ENCODE measurements at regions not wholly inside any gene's neighbourhood (a gene's known extent, or its start where the extent isn't known, plus 50 kb on each side); places are given as distances from the start of the nearest gene placed in this dataset.

GRCh38 chr6:91717094-91717493 is 1130.2 kb upstream of the MAP3K7 start:
- no peak overlapping the region for H2AFZ ChIP-seq (ENCODE audit: insufficient read depth, low read depth, low read length, poor library complexity, severe bottlenecking)
- no peak for TF ChIP-seq CTCF (IDR thresholded peaks at IDR 0.05)
- H3K4me3 ChIP-seq (replicated peaks in 1 of 3; ENCODE audit: low read depth in 2 of 3, low read length in 3 of 3): no peak overlapping the region
- no peaks in the 10 kb centered on the region for H3K79me2 ChIP-seq (ENCODE audit: insufficient read depth, low read length)
- H3K4me2 ChIP-seq (replicated peaks; ENCODE audit: extremely low read depth, low read length, poor library complexity, severe bottlenecking): no peak overlapping the region
- H3K9me3 ChIP-seq (replicated peaks in 1 of 2; ENCODE audit: control insufficient read depth in 1 of 2, insufficient read depth in 1 of 2, low read length in 2 of 2): peaks cover 4 to 5% of the 10 kb centered on the region in 2 donors
- H3K27ac Mint-ChIP-seq: no peak overlapping the region
- H3K27me3 ChIP-seq (ENCODE audit: control insufficient read depth in 2 of 2, insufficient read depth in 2 of 2, low read length in 2 of 2): no peaks in the 10 kb centered on the region
- no peaks in the 10 kb centered on the region for H3K4me1 Mint-ChIP-seq
- no peak overlapping the region for H3K27ac ChIP-seq (ENCODE audit: low read depth in 1 of 2, low read length in 2 of 2)
- no peak for DNase-seq
- H3K4me3 Mint-ChIP-seq: no peak overlapping the region
- H3K36me3 Mint-ChIP-seq: no peaks in the 10 kb centered on the region
- intact Hi-C loops (cut with micrococcal nuclease): no loop called here
- no peaks in the 10 kb centered on the region for H3K4me1 ChIP-seq (ENCODE audit: control insufficient read depth in 1 of 2, insufficient read depth in 2 of 2, low read length in 2 of 2)
- H3K36me3 ChIP-seq (replicated peaks in 1 of 2; ENCODE audit: control insufficient read depth in 1 of 2, insufficient read depth in 2 of 2, low read length in 2 of 2): no peaks in the 10 kb centered on the region
- no peak overlapping the region for H3K9ac ChIP-seq (ENCODE audit: insufficient read depth, low read length, poor library complexity, severe bottlenecking)
- no peaks in the 10 kb centered on the region for H4K20me1 ChIP-seq (ENCODE audit: insufficient read depth, low read length)
- peaks cover 0 to 8% (median 3%) of the 10 kb centered on the region in 7 donors for H3K9me3 Mint-ChIP-seq
- H3K27me3 Mint-ChIP-seq (ENCODE audit: low read depth in 3 of 3): no peaks in the 10 kb centered on the region

GRCh38 chr6:91716361-91716760 is 1129.5 kb upstream of the MAP3K7 start:
- WGBS (ENCODE audit: insufficient coverage): 100% methylated on average over 1 of the region's 3 CpGs
- H3K27me3 Mint-ChIP-seq (ENCODE audit: low read depth in 3 of 3): no peaks in the 10 kb centered on the region
- Histone ChIP-seq H2AFZ (ENCODE audit: insufficient read depth, low read depth, low read length, poor library complexity, severe bottlenecking) (no peak overlapping the region), H3K4me3 (replicated peaks in 1 of 3; ENCODE audit: low read depth in 2 of 3, low read length in 3 of 3) (no peak overlapping the region), H3K27me3 (ENCODE audit: control insufficient read depth in 2 of 2, insufficient read depth in 2 of 2, low read length in 2 of 2) (no peaks in the 10 kb centered on the region), H3K27ac (ENCODE audit: low read depth in 1 of 2, low read length in 2 of 2) (no peak overlapping the region), H3K9ac (ENCODE audit: insufficient read depth, low read length, poor library complexity, severe bottlenecking) (no peak overlapping the region), H4K20me1 (ENCODE audit: insufficient read depth, low read length) (no peaks in the 10 kb centered on the region), H3K79me2 (ENCODE audit: insufficient read depth, low read length) (no peaks in the 10 kb centered on the region), H3K36me3 (replicated peaks in 1 of 2; ENCODE audit: control insufficient read depth in 1 of 2, insufficient read depth in 2 of 2, low read length in 2 of 2) (no peaks in the 10 kb centered on the region), H3K9me3 (replicated peaks in 1 of 2; ENCODE audit: control insufficient read depth in 1 of 2, insufficient read depth in 1 of 2, low read length in 2 of 2) (peaks cover 4 to 5% of the 10 kb centered on the region in 2 donors), H3K4me1 (ENCODE audit: control insufficient read depth in 1 of 2, insufficient read depth in 2 of 2, low read length in 2 of 2) (no peaks in the 10 kb centered on the region), H3K4me2 (replicated peaks; ENCODE audit: extremely low read depth, low read length, poor library complexity, severe bottlenecking) (no peak overlapping the region)
- H3K36me3 Mint-ChIP-seq: no peaks in the 10 kb centered on the region
- intact Hi-C loops (cut with micrococcal nuclease): no loop called here
- peaks cover 0 to 8% (median 3%) of the 10 kb centered on the region in 7 donors for H3K9me3 Mint-ChIP-seq
- no peak for TF ChIP-seq CTCF (IDR thresholded peaks at IDR 0.05)
- H3K27ac Mint-ChIP-seq: no peak overlapping the region
- DNase-seq: no peak
- H3K4me3 Mint-ChIP-seq: no peak overlapping the region
- H3K4me1 Mint-ChIP-seq: no peaks in the 10 kb centered on the region
